ENCODE measurements at regions not wholly inside any gene's neighbourhood (a gene's known extent, or its start where the extent isn't known, plus 50 kb on each side); places are given as distances from the start of the nearest gene placed in this dataset.

DNA sequence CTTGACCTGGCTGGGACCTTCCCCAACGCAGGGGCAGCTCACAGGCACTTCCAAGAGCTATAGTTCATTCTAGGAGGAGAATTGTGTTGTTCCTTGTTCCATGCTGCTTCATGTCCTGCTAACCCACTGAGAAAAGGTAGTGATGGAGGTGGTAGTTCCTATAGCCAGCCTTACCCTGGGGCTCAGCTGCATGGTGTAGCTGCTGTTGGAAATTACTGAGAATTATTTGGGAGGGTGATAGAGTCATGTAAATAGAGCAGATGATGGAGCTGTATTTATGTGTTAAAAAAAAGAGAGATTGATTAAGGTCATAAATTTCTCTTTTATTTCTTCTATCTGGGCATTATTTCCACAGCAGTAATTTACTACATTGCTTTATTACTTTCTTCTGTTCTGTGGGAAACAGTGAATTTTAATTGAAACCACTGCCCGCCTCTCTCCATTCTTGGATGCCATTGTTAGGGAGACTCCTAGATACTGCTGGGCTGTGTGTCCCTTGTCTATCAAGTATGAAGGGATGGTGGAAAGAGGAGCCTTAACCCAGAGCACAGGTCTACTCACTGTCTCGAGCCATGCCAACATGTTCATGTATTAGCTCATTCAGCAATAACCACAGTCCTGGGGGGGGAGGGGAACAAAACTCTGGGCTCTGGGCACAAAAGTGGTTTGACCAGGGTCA is 309.2 kb downstream of the FAT3 start (continued):
- TF ChIP-seq, protein P1, sequence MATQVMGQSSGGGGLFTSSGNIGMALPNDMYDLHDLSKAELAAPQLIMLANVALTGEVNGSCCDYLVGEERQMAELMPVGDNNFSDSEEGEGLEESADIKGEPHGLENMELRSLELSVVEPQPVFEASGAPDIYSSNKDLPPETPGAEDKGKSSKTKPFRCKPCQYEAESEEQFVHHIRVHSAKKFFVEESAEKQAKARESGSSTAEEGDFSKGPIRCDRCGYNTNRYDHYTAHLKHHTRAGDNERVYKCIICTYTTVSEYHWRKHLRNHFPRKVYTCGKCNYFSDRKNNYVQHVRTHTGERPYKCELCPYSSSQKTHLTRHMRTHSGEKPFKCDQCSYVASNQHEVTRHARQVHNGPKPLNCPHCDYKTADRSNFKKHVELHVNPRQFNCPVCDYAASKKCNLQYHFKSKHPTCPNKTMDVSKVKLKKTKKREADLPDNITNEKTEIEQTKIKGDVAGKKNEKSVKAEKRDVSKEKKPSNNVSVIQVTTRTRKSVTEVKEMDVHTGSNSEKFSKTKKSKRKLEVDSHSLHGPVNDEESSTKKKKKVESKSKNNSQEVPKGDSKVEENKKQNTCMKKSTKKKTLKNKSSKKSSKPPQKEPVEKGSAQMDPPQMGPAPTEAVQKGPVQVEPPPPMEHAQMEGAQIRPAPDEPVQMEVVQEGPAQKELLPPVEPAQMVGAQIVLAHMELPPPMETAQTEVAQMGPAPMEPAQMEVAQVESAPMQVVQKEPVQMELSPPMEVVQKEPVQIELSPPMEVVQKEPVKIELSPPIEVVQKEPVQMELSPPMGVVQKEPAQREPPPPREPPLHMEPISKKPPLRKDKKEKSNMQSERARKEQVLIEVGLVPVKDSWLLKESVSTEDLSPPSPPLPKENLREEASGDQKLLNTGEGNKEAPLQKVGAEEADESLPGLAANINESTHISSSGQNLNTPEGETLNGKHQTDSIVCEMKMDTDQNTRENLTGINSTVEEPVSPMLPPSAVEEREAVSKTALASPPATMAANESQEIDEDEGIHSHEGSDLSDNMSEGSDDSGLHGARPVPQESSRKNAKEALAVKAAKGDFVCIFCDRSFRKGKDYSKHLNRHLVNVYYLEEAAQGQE (IDR thresholded peaks at IDR 0.05; ENCODE audit: unreplicated experiment), result no peak
- TF ChIP-seq, protein P2, sequence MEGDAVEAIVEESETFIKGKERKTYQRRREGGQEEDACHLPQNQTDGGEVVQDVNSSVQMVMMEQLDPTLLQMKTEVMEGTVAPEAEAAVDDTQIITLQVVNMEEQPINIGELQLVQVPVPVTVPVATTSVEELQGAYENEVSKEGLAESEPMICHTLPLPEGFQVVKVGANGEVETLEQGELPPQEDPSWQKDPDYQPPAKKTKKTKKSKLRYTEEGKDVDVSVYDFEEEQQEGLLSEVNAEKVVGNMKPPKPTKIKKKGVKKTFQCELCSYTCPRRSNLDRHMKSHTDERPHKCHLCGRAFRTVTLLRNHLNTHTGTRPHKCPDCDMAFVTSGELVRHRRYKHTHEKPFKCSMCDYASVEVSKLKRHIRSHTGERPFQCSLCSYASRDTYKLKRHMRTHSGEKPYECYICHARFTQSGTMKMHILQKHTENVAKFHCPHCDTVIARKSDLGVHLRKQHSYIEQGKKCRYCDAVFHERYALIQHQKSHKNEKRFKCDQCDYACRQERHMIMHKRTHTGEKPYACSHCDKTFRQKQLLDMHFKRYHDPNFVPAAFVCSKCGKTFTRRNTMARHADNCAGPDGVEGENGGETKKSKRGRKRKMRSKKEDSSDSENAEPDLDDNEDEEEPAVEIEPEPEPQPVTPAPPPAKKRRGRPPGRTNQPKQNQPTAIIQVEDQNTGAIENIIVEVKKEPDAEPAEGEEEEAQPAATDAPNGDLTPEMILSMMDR (conservative IDR thresholded peaks at IDR 0.05; ENCODE audit: low read depth in 2 of 2), result no peak
- TF ChIP-seq ZNF114 (CRISPR knock-in tag; IDR thresholded peaks at IDR 0.05), result no peak
- TF ChIP-seq EZH2 (IDR thresholded peaks at IDR 0.05; ENCODE audit: low read depth, unreplicated experiment), result no peak
- TF ChIP-seq, protein P3, sequence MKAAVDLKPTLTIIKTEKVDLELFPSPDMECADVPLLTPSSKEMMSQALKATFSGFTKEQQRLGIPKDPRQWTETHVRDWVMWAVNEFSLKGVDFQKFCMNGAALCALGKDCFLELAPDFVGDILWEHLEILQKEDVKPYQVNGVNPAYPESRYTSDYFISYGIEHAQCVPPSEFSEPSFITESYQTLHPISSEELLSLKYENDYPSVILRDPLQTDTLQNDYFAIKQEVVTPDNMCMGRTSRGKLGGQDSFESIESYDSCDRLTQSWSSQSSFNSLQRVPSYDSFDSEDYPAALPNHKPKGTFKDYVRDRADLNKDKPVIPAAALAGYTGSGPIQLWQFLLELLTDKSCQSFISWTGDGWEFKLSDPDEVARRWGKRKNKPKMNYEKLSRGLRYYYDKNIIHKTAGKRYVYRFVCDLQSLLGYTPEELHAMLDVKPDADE (IDR thresholded peaks at IDR 0.05), result no peak

DNA sequence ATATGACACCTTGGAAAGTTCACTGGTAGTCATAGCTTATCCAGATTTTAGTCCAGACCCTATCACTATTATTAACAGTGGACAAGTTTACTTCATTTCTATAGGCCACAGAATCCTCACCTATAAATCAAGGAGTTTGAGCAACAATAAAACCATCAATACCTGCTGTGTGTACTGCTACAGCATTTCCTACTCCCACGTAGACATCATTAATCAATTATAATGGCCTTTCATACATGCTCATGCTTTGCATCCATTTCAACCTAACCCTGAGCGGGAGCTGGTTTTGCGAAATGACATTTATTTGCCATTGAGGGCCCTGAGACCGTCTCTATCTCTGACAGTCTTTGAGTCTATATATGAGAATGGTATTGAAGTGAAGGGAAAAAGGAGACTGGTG is 312.3 kb downstream of the FAT3 start:
- H3K27ac ChIP-seq (ENCODE audit: low read depth), result no peak overlapping the region
- H3K9me2 ChIP-seq (ENCODE audit: insufficient read depth), result no peaks in the 10 kb centered on the region
- Mint-ChIP-seq H3K27me3 (ENCODE audit: insufficient read depth, low read depth, poor library complexity) (peaks cover 3% of the 10 kb centered on the region), H3K9me3 (no peaks in the 10 kb centered on the region), H3K4me3 (no peak overlapping the region), H3K27ac (peak overlapping the region; percentile 46), H3K4me1 (peaks cover 59% of the 10 kb centered on the region), H3K36me3 (ENCODE audit: low read depth) (peaks cover 9% of the 10 kb centered on the region)
- peak overlapping the region; percentile 17; the same call in 1 of the 2 replicates for H3K4me2 ChIP-seq
- no peak for DNase-seq (ENCODE audit: low spot score)
- peaks cover 4% of the 10 kb centered on the region; the same call in 1 of the 2 replicates for H3K79me2 ChIP-seq (replicated peaks; ENCODE audit: insufficient read depth)
- no peak overlapping the region for H2AFZ ChIP-seq
- no peaks in the 10 kb centered on the region for H3F3A ChIP-seq (replicated peaks; ENCODE audit: low read depth)
- no peaks in the 10 kb centered on the region for H3K36me3 ChIP-seq (ENCODE audit: insufficient read depth)
- peaks cover 60% of the 10 kb centered on the region for H3K4me1 ChIP-seq (ENCODE audit: insufficient read depth)
- H3K27me3 ChIP-seq (ENCODE audit: insufficient read depth), result no peaks in the 10 kb centered on the region
- no peaks in the 10 kb centered on the region for H4K20me1 ChIP-seq (replicated peaks; ENCODE audit: insufficient read depth)
- no peak for ATAC-seq
- H3K4me3 ChIP-seq, result no peak overlapping the region
- TF ChIP-seq, protein P1 (IDR thresholded peaks at IDR 0.05; ENCODE audit: unreplicated experiment), result no peak
- TF ChIP-seq CREB1 (CRISPR knock-in tag; IDR thresholded peaks at IDR 0.05; ENCODE audit: low read depth), result no peak
- TF ChIP-seq, protein P3 (IDR thresholded peaks at IDR 0.05), result no peak
- no peak for TF ChIP-seq NANOG (IDR thresholded peaks at IDR 0.05; ENCODE audit: borderline replicate concordance)
- no peak for TF ChIP-seq POLR2AphosphoS5 (IDR thresholded peaks at IDR 0.05; ENCODE audit: low read depth)

Data from GM23338 (cell line).